D721Med (cell line): ENCODE measurements at regions not wholly inside any gene's neighbourhood (a gene's known extent, or its start where the extent isn't known, plus 50 kb on each side); places are given as distances from the start of the nearest gene placed in this dataset.

ENCODE experiments used
- DNase-seq: peaks from one replicate; pipeline ENCODE4 v3.0.0; 2011; ENCODE audit warnings: low spot score; ENCODE audit not compliant: insufficient read length
- FAIRE-seq: peaks from 2 replicates; lab custom pipeline; 2011; peaks lifted over from hg19 to GRCh38; lab: Jason Lieb, UNC
- CTCF ChIP-seq: IDR thresholded peaks from 2 replicates; pipeline ENCODE4 v1.5.1; 2012; ENCODE audit warnings: mild to moderate bottlenecking, control low read depth; ENCODE audit not compliant: insufficient read depth; ENCODE audit errors: missing control alignments

DNA sequence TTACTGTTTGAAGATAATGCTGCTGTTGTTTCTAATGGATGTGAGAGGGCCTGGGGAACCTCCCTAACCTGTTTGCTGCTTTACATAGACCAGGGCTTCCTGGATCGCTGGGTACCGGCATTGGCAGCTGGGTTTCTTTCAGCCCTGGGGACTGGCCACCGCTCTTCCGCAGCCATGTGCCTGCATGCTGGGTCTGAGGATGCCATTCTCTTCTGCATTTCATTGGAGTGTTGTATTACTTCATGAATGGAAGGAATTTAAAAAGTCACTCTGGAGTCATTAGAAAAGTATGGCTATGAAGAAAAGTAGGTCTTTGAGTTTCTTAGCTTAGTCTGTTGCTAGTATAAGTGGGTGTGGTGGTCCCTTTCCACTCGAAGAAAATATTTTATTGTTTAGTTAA, 107.3 kb upstream of the MGAT5 start:
- FAIRE-seq (no peak), DNase-seq (no peak)
- no peak for TF ChIP-seq CTCF

DNA sequence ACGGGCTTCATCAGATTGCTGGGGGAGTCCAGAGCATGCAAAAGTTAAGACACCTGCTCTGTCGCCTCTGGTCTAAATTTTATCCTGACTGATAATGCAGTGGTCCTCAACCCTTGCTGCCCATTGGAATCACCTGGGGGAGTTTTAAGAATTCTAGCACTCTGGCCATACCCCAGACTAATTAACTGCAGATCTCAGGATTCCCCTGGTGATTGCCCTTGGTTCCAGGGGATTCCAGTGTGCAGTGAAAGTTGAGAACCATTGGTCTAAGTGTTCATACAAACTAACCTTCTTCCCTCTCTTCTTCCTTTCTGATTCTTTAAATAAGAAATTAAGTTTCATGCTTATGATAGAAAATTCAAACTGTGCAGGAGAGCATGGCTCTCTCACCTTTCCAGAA, 105.7 kb upstream of the MGAT5 start:
- no peak for TF ChIP-seq CTCF
- DNase-seq (no peak), FAIRE-seq (no peak)

GRCh38 chr2:134148843-134149472, 104.9 kb upstream of the MGAT5 start:
- DNase-seq (no peak), FAIRE-seq (no peak)
- no peak for TF ChIP-seq CTCF

DNA sequence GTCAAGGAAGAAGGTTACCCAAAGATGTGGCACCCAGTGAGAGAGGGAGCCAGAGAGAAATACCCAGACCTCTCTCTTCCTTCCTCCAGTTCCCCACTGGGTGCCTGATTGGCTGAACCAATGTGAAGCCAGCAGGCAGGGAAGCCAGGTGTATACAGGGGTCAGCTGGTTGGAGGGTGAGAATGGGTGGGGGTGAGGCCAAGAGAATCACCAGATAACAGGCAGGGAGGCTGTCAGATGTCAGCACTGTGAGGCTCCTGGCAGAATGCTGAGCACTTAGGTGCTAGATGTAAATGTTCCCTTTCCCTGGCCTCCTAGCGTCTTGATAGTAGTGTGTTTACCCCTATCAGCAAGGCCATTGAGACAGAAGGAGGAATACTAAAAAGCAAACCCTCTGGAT, 104.0 kb upstream of the MGAT5 start:
- DNase-seq (no peak), FAIRE-seq (no peak)
- TF ChIP-seq CTCF, result no peak

DNA sequence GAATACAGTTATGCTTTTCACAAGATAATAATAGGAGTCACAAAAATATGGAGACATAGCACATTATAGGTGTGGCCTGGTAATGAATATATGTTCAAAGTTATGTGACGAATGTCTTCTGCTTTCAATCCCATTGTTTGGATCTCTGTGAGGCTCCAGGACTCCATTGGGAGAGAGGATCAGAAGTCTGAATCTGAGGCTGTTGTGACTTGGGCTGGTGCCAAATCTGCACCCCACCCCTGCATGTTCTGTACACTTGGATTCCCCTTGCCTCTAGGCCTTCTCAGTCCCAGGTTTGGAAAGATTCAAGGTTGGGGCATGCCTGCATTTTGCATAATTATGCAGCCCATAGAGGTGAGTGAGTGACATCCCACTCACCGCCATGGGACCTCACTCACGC, 103.1 kb upstream of the MGAT5 start:
- DNase-seq (no peak), FAIRE-seq (no peak)
- TF ChIP-seq CTCF, result no peak

DNA sequence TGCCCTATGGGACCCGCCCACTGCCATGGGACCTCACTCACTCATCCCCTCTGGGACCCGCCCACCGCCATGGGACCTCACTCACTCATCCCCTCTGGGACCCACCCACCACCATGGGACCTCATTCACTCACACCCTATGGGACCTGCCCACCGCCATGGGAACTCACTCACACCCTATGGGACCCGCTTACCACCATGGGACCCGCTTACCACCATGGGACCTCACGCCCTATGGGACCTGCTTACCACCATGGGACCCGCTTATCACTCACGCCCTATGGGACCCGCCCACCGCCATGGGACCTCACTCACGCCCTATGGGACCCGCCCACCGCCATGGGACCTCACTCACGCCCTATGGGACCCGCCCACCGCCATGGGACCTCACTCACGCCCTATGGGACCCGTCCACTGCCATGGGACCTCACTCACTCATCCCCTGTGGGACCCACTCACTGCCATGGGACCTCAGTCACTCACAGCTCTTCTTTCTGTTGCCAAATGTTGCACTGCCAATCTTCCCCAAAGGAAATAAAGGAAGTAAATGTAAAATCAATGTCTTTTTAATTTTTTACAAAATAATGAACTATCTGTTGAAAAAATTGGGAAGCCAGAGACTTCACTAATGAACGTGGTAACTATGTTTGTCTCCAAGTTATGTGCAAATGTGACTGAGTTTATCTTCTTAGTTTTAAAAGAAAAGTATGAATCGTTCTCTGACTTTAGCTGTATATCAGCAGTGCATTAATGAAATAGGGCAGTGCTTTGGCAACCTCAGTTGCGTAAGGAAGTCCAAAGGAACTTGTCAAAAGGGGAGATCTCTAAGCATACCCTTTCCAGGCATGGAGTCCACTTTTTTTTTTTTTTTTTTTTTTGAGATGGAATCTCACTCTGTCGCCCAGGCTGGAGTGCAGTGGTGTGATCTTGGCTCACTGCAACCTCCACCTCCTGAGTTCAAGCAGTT, 101.5 kb upstream of the MGAT5 start:
- DNase-seq (no peak), FAIRE-seq (no peak)
- TF ChIP-seq CTCF, result no peak
